Astrocyte (in vitro differentiated cells and primary cell): ENCODE measurements at regions not wholly inside any gene's neighbourhood (a gene's known extent, or its start where the extent isn't known, plus 50 kb on each side); places are given as distances from the start of the nearest gene placed in this dataset.

Experiments used
- EZH2 ChIP-seq: IDR thresholded peaks from 2 replicates; pipeline ENCODE4 v1.6.1; 2012; ENCODE audit warnings: mild to moderate bottlenecking, low read length, inconsistent platforms; ENCODE audit not compliant: insufficient read depth
- TF ChIP-seq, protein P1 (sequence below): IDR thresholded peaks from 2 replicates; pipeline ENCODE4 v1.5.1; 2011; ENCODE audit warnings: low read depth, mild to moderate bottlenecking, inconsistent platforms, low read length, moderate library complexity; ENCODE audit not compliant: insufficient read depth

DNA sequence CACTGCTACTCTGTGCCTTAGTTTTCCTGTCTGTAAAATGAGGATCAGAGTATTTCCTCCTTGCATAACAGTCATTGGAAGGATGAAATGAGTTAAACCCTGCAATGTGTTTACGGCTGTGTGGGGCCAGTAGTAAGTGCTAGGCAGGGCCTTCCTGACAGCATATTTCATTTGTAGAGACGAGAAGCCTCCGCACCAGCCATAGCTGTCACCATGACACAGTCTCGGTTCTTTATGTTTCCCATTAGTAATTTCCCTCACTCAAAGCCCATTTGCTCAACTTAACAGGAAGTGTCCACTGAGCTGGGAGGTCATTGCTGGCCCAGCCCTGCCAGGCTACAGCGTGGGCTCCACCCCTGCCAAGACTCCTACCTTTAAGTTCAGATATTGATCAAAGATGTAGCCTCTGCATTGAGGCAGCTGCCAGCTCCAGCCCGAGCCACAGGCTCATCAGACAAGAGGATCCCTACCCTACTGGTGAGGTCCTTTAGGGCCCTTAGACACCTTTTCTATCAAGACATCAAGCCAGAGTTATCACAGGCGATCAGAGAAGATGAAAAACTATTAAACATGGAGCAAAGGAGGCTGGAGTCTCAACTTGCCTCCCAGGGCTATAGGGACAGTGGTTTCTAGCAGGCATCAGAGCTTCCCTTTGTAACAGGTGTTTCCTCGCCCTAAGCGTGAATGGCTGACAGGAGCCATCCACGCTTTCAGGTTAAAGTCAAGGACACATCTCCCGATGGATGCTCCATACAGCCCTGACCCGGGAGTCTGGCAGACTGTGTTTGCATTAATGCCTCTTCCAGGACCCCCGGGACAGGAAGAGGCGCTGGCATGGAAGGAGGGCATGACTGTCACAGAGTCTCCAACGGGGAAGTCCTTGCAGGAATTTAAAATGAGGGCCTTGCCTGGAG is 251.7 kb downstream of the NDUFA10 start:
- TF ChIP-seq, protein P1, sequence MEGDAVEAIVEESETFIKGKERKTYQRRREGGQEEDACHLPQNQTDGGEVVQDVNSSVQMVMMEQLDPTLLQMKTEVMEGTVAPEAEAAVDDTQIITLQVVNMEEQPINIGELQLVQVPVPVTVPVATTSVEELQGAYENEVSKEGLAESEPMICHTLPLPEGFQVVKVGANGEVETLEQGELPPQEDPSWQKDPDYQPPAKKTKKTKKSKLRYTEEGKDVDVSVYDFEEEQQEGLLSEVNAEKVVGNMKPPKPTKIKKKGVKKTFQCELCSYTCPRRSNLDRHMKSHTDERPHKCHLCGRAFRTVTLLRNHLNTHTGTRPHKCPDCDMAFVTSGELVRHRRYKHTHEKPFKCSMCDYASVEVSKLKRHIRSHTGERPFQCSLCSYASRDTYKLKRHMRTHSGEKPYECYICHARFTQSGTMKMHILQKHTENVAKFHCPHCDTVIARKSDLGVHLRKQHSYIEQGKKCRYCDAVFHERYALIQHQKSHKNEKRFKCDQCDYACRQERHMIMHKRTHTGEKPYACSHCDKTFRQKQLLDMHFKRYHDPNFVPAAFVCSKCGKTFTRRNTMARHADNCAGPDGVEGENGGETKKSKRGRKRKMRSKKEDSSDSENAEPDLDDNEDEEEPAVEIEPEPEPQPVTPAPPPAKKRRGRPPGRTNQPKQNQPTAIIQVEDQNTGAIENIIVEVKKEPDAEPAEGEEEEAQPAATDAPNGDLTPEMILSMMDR: no peak
- no peak for TF ChIP-seq EZH2
